ENCODE measurements at regions not wholly inside any gene's neighbourhood (a gene's known extent, or its start where the extent isn't known, plus 50 kb on each side); places are given as distances from the start of the nearest gene placed in this dataset.
"Not testable (repeated sequence)": the region's sequence is repeated elsewhere in the genome, so short reads cannot be mapped to it uniquely, and the experiment has no call there.

DNA sequence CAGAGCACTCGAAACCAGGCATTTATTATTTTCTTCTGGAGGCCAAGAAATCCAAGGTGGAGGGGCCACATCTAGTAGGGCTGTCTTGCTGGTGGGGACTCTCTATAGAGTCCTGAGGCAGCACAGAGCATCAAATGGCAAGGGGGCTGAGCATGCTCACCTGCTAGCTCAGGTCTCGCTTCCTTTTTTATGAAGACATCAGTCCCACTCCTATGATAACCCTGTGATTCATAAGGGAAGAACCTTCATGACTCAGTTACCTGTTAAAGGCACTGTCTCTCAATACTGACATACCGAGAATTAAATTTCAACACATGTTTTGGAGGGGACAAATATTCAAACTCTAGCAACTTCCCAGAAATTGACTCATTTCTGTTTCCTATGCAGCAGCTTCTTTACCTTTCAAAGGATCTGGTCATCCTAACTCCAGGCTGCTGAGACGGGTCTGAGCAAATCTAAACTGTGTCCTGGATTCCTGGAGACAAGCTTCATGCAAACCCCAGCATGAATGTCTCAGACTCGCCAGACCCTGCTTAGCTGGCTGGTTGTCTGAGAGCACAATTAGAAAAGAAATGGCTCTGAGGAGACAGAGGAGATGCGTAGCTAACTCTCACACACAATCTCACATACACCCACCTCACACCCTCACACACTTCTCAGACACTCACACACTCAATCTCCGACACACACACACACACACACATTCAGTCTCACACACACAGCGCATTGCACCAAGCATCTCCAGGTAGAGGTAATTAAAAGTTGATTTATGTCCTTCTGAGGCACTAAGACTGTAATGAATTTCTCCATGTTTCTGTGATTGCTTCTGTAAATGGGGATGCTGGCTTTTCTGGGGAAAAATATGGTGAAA is 280.8 kb downstream of the BCL2L11 start:
- TF ChIP-seq, protein P1, sequence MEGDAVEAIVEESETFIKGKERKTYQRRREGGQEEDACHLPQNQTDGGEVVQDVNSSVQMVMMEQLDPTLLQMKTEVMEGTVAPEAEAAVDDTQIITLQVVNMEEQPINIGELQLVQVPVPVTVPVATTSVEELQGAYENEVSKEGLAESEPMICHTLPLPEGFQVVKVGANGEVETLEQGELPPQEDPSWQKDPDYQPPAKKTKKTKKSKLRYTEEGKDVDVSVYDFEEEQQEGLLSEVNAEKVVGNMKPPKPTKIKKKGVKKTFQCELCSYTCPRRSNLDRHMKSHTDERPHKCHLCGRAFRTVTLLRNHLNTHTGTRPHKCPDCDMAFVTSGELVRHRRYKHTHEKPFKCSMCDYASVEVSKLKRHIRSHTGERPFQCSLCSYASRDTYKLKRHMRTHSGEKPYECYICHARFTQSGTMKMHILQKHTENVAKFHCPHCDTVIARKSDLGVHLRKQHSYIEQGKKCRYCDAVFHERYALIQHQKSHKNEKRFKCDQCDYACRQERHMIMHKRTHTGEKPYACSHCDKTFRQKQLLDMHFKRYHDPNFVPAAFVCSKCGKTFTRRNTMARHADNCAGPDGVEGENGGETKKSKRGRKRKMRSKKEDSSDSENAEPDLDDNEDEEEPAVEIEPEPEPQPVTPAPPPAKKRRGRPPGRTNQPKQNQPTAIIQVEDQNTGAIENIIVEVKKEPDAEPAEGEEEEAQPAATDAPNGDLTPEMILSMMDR (IDR thresholded peaks at IDR 0.05; ENCODE audit: low read depth, low read length, poor library complexity, severe bottlenecking) = not testable (repeated sequence)
- TF ChIP-seq EZH2phosphoT487 (IDR thresholded peaks at IDR 0.05; ENCODE audit: borderline replicate concordance, low read length) = not testable (repeated sequence)

All from DOHH2 (cell line).